Activated CD4-positive, alpha-beta memory T cell treated with anti-CD3 and anti-CD28 coated beads, Interleukin-2, amount 10 ng/mL, durations not matched to agents 7 days and 5 days (primary cell): ENCODE measurements at regions not wholly inside any gene's neighbourhood (a gene's known extent, or its start where the extent isn't known, plus 50 kb on each side); places are given as distances from the start of the nearest gene placed in this dataset.

ENCODE experiments used
- CTCF ChIA-PET: fragments of 350-600 bp; sonication (Branson Sonifier 250); formaldehyde crosslinking; loops from one replicate; lab custom pipeline; 2021; ENCODE audit warnings: antibody characterized with exemption, inconsistent platforms; lab: Charles Lee
- POLR2A ChIA-PET: fragments of 350-600 bp; sonication (Branson Sonifier 250); formaldehyde crosslinking; loops from one replicate; lab custom pipeline; 2021; ENCODE audit warnings: antibody characterized with exemption; lab: Charles Lee
- DNase-seq: peaks from one replicate; pipeline ENCODE4 v3.0.0-alpha.2; 2020
- H3K27ac Mint-ChIP-seq: one replicate; pipeline ENCODE4 v1.8.0; 2021; ENCODE audit warnings: mild to moderate bottlenecking, mixed read lengths
- H3K27me3 Mint-ChIP-seq: one replicate; pipeline ENCODE4 v1.8.0; 2021; ENCODE audit warnings: mixed read lengths
- H3K36me3 Mint-ChIP-seq: one replicate; pipeline ENCODE4 v1.8.0; 2021; ENCODE audit warnings: low read depth, mixed read lengths
- H3K4me1 Mint-ChIP-seq: one replicate; pipeline ENCODE4 v1.8.0; 2021; ENCODE audit warnings: mixed read lengths
- H3K4me3 Mint-ChIP-seq: one replicate; pipeline ENCODE4 v1.8.0; 2021; ENCODE audit warnings: mild to moderate bottlenecking, mixed read lengths
- H3K9me3 Mint-ChIP-seq: one replicate; pipeline ENCODE4 v1.8.0; 2021; ENCODE audit warnings: mixed read lengths

- no peaks in the 10 kb centered on the region for H3K4me1 Mint-ChIP-seq
- H3K27me3 Mint-ChIP-seq = no peaks in the 10 kb centered on the region
- CTCF ChIA-PET = no interaction called here
- H3K27ac Mint-ChIP-seq = no peak overlapping the region
- no peak overlapping the region for H3K4me3 Mint-ChIP-seq
- H3K36me3 Mint-ChIP-seq = no peaks in the 10 kb centered on the region
- POLR2A ChIA-PET = no interaction called here
- H3K9me3 Mint-ChIP-seq = no peaks in the 10 kb centered on the region
- DNase-seq = no peak
Observed at GRCh38 chr2:59217360-59217759, 976.2 kb upstream of the FANCL start.

DNA sequence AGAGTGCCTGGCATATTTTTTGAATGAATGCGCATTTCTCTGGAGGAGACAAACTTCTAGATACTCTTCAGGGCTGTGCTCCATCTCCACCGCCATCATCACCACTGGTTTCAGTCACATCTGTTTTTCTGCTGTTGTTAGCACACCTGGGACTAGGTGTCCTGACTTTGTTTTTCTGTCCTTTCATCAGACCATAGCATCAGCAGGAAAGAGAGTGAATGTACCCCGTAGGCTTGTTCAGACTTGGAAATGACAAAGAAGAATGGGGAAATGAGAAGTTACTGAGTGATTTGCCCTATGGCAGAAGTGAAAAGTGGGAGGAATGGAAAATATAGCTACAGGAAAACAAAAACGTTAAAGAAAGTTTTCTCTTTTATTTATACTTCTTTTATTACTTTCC, 965.2 kb upstream of the FANCL start:
- Mint-ChIP-seq H3K36me3 (no peaks in the 10 kb centered on the region), H3K27ac (no peak overlapping the region), H3K4me3 (no peak overlapping the region), H3K27me3 (no peaks in the 10 kb centered on the region), H3K4me1 (no peaks in the 10 kb centered on the region), H3K9me3 (no peaks in the 10 kb centered on the region)
- POLR2A ChIA-PET = no interaction called here
- no peak for DNase-seq
- CTCF ChIA-PET = no interaction called here

- Mint-ChIP-seq H3K4me3 (no peak overlapping the region), H3K9me3 (peaks cover 2% of the 10 kb centered on the region), H3K27me3 (no peaks in the 10 kb centered on the region), H3K27ac (no peak overlapping the region), H3K36me3 (no peaks in the 10 kb centered on the region), H3K4me1 (no peaks in the 10 kb centered on the region)
- DNase-seq = no peak
- ChIA-PET POLR2A (no interaction called here), CTCF (no interaction called here)
Observed at GRCh38 chr2:59204040-59204439, 962.9 kb upstream of the FANCL start.

DNA sequence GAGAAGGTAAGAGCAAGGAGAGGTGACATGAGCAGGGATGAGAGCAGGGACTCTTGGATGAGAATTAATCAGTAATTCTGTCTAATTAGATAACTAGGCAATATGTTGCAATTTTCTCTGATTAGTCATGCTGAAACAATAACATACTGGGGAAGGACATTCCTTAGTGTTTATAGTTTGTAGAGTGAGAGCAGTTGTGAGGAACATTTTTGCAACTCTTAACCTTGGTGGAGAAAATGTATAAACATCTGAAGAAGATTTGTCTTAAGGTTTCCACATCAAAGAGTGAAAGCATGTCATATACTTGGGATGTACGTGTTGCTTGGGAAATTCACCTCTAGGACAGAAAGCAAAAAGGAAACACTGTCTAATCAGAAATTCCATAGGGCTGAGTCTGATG, 955.4 kb upstream of the FANCL start:
- CTCF ChIA-PET = no interaction called here
- Mint-ChIP-seq H3K4me1 (no peaks in the 10 kb centered on the region), H3K36me3 (no peaks in the 10 kb centered on the region), H3K9me3 (peaks cover 5% of the 10 kb centered on the region), H3K27ac (no peak overlapping the region), H3K27me3 (no peaks in the 10 kb centered on the region), H3K4me3 (no peak overlapping the region)
- no peak for DNase-seq
- POLR2A ChIA-PET = no interaction called here

DNA sequence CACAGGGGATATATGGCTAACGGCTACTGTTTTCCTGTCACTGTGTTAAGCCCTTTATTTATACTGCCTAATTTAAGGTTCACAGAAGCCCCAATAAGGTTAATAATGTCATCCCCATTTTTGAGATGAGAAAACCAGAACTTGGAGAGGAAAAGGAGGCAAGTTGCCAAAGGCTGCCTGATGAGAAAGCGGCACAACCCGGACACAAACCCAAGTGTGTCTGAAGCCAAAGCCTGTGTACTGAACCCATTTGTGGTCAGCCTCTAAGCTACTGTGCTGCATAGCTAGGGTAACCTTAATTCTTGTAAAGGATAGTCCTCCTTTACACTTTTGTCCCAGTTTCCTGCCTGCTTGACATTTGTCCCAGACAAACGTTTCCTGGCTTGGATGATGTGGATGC, 954.7 kb upstream of the FANCL start:
- peaks cover 5% of the 10 kb centered on the region for H3K9me3 Mint-ChIP-seq
- H3K27ac Mint-ChIP-seq = no peak overlapping the region

GRCh38 chr2:59191781-59192180, 950.7 kb upstream of the FANCL start:
- Mint-ChIP-seq H3K27me3 (no peaks in the 10 kb centered on the region), H3K4me1 (no peaks in the 10 kb centered on the region), H3K9me3 (no peaks in the 10 kb centered on the region), H3K4me3 (no peak overlapping the region), H3K36me3 (no peaks in the 10 kb centered on the region), H3K27ac (no peak overlapping the region)
- DNase-seq = no peak
- POLR2A ChIA-PET = no interaction called here
- CTCF ChIA-PET = no interaction called here

More for the DNA sequence above, 954.7 kb upstream of the FANCL start:
- no peaks in the 10 kb centered on the region for H3K4me1 Mint-ChIP-seq
- H3K36me3 Mint-ChIP-seq = no peaks in the 10 kb centered on the region
- CTCF ChIA-PET = no interaction called here
- H3K27me3 Mint-ChIP-seq = no peaks in the 10 kb centered on the region
- DNase-seq = no peak
- POLR2A ChIA-PET = no interaction called here
- H3K4me3 Mint-ChIP-seq = no peak overlapping the region

DNA sequence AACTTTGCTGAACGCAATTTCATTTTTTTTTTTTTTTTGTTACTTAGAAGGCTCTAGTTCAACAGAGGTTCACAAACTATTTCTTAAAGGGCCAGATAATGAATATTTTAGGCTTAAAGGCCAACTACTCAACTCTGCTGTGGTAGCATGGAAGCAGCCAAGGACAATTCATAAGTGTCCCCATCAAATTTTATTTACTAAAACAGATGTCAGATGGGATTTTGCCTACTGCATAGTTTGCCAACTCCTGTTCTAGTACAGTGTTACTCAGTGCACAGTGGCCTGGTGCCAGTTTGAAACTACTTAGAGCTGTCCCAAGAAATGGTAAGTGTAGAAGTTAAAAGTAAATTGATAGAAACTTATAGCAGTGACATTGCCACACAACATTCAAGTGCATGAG, 949.4 kb upstream of the FANCL start:
- POLR2A ChIA-PET = no interaction called here

DNA sequence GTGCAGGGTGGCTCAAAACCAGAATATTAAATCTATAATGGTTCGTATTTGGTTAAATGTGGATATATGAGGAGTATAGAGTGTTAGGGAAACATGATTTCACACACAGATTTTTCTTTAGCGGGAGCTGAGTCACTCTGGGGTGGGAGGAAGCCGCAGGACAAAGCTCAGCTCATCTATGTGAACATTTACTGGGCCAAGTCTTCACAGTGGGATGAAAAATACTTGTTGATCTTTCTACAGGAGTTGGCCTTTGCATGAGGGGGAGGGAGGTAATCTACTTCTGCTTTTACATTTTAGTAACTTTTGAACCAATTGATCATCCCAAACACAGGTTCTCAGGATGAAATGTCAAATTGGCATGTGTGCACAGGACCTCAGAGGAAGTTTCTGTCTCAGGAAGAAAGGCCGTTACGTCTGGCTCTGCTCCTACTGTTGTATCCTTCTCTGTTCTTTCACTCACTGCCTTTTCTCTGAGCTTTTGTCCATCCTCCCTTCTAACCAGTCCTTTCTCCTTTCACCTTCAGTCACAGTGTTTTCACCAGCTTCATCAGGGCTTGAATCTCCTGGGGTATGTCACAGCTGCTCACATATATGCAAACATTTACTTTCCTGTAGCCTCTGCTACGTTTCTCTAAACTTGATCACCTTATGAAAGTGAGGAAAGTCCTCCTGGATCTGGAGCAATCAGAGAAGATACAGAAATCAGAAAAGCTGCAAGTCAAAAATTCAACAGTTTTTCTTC, 943.3 kb upstream of the FANCL start:
- H3K9me3 Mint-ChIP-seq = no peaks in the 10 kb centered on the region
- ChIA-PET CTCF (no interaction called here), POLR2A (no interaction called here)
- peaks cover 1% of the 10 kb centered on the region for H3K27me3 Mint-ChIP-seq
- H3K4me3 Mint-ChIP-seq = no peak overlapping the region
- no peak overlapping the region for H3K27ac Mint-ChIP-seq
- DNase-seq = no peak
- no peaks in the 10 kb centered on the region for H3K4me1 Mint-ChIP-seq
- no peaks in the 10 kb centered on the region for H3K36me3 Mint-ChIP-seq

More for the DNA sequence above, 949.4 kb upstream of the FANCL start:
- no peak overlapping the region for H3K4me3 Mint-ChIP-seq
- no peak for DNase-seq
- no peaks in the 10 kb centered on the region for H3K9me3 Mint-ChIP-seq
- no peak overlapping the region for H3K27ac Mint-ChIP-seq
- CTCF ChIA-PET = no interaction called here
- H3K27me3 Mint-ChIP-seq = no peaks in the 10 kb centered on the region
- H3K4me1 Mint-ChIP-seq = no peaks in the 10 kb centered on the region
- H3K36me3 Mint-ChIP-seq = no peaks in the 10 kb centered on the region

GRCh38 chr2:59183070-59183469, 941.9 kb upstream of the FANCL start:
- Mint-ChIP-seq H3K27me3 (peaks cover 1% of the 10 kb centered on the region), H3K4me1 (no peaks in the 10 kb centered on the region), H3K4me3 (no peak overlapping the region), H3K27ac (no peak overlapping the region), H3K36me3 (no peaks in the 10 kb centered on the region), H3K9me3 (no peaks in the 10 kb centered on the region)
- DNase-seq = no peak
- POLR2A ChIA-PET = no interaction called here
- CTCF ChIA-PET = no interaction called here

DNA sequence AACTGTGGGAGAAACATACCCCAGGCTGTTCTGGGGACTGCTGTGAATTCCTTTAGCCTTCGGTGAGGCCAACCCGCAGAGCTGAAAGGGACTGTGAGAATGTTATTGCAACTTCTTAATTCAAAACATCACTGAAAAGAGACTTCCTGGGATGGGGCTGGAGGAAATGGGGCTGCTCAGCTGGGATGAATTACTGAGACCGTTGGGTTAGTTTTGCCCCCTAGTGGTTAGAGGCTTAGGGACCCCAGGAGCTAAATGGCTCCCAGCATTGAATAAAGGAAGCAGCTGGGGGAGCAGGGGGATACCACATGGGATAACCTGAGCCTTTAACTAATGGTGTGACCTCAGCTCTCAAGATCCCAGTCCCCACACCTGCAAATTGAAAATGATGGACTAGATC, 941.1 kb upstream of the FANCL start:
- no peak for DNase-seq
- no peak overlapping the region for H3K27ac Mint-ChIP-seq
- POLR2A ChIA-PET = no interaction called here
- H3K9me3 Mint-ChIP-seq = no peaks in the 10 kb centered on the region
- H3K4me3 Mint-ChIP-seq = no peak overlapping the region
- no peaks in the 10 kb centered on the region for H3K36me3 Mint-ChIP-seq
- no peaks in the 10 kb centered on the region for H3K4me1 Mint-ChIP-seq
- peaks cover 1% of the 10 kb centered on the region for H3K27me3 Mint-ChIP-seq
- CTCF ChIA-PET = no interaction called here

DNA sequence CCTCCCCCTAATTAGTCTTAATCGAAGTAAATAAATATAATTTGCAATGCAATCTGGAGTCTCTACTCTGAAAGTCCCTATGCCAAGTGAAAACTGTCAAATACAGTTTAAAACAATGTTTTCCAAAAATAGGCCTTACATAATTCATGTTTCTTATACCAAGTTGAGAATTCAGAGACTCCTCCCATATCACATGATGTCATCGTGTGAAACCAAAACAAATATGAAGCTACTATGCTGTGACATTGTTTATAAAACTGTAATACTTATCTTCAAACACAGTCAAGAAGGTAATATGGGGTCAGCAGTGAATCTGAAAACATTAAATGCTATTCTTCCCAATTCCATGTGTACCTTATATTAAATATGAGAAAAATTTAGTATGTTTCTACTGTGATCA, 940.2 kb upstream of the FANCL start:
- Mint-ChIP-seq H3K9me3 (no peaks in the 10 kb centered on the region), H3K27me3 (peaks cover 1% of the 10 kb centered on the region), H3K27ac (no peak overlapping the region), H3K4me3 (no peak overlapping the region), H3K4me1 (no peaks in the 10 kb centered on the region), H3K36me3 (no peaks in the 10 kb centered on the region)
- POLR2A ChIA-PET = no interaction called here
- DNase-seq = no peak
- CTCF ChIA-PET = no interaction called here

GRCh38 chr2:59180621-59181020, 939.5 kb upstream of the FANCL start:
- H3K4me3 Mint-ChIP-seq = no peak overlapping the region
- H3K4me1 Mint-ChIP-seq = no peaks in the 10 kb centered on the region
- no peak overlapping the region for H3K27ac Mint-ChIP-seq
- ChIA-PET POLR2A (no interaction called here), CTCF (no interaction called here)
- H3K36me3 Mint-ChIP-seq = no peaks in the 10 kb centered on the region
- H3K27me3 Mint-ChIP-seq = peaks cover 1% of the 10 kb centered on the region
- H3K9me3 Mint-ChIP-seq = no peaks in the 10 kb centered on the region
- DNase-seq = no peak

GRCh38 chr2:59180111-59180510, 939.0 kb upstream of the FANCL start:
- CTCF ChIA-PET = no interaction called here
- Mint-ChIP-seq H3K36me3 (no peaks in the 10 kb centered on the region), H3K4me3 (no peak overlapping the region), H3K9me3 (no peaks in the 10 kb centered on the region), H3K4me1 (no peaks in the 10 kb centered on the region), H3K27ac (no peak overlapping the region), H3K27me3 (peaks cover 1% of the 10 kb centered on the region)
- POLR2A ChIA-PET = no interaction called here
- no peak for DNase-seq

DNA sequence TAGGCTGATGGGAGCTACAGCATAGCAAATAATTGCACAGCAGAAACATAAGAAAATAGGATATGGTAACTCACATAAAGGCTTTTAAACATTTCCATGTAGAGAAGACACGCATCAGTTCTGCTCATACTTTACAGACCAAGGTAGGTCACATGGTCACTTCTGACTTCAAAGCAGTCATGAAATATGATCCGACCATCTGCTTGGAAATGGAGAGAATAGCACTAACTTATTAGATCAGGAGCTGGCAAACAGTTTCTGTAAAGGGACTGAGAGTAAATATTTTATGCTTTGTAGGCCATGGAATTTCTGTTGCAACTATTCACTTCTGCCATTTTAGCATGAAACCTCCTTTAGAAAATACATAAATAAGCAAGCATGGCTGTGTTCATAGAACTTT, 936.6 kb upstream of the FANCL start:
- Mint-ChIP-seq H3K4me3 (no peak overlapping the region), H3K27me3 (no peaks in the 10 kb centered on the region), H3K36me3 (no peaks in the 10 kb centered on the region), H3K9me3 (no peaks in the 10 kb centered on the region), H3K4me1 (no peaks in the 10 kb centered on the region), H3K27ac (no peak overlapping the region)
- ChIA-PET CTCF (no interaction called here), POLR2A (no interaction called here)
- DNase-seq = no peak
